ENCODE measurements at regions not wholly inside any gene's neighbourhood (a gene's known extent, or its start where the extent isn't known, plus 50 kb on each side); places are given as distances from the start of the nearest gene placed in this dataset.

DNA sequence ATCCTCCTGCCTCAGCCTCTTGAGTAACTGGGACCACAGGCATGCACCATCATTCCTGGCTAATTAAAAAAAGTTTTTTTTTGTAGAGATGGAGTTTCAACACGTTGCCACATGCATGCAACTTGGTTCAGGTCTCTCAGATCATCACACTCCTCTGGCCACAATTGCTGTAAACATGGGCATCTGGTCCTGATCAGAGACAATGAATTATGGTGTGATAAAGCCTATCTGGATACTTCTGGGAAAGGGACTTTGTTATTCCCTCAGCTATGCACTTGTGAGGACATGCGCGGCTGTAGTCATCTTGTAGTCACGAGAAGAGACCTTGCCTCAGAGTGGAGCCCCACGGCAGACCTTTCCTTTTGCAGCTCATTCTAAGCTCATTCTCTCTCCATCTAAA is 210.9 kb upstream of the ZFP64 start:
- no peak for TF ChIP-seq EZH2 (IDR thresholded peaks at IDR 0.05; ENCODE audit: borderline replicate concordance, low read depth, low read length, severe bottlenecking)
- TF ChIP-seq, protein P1, sequence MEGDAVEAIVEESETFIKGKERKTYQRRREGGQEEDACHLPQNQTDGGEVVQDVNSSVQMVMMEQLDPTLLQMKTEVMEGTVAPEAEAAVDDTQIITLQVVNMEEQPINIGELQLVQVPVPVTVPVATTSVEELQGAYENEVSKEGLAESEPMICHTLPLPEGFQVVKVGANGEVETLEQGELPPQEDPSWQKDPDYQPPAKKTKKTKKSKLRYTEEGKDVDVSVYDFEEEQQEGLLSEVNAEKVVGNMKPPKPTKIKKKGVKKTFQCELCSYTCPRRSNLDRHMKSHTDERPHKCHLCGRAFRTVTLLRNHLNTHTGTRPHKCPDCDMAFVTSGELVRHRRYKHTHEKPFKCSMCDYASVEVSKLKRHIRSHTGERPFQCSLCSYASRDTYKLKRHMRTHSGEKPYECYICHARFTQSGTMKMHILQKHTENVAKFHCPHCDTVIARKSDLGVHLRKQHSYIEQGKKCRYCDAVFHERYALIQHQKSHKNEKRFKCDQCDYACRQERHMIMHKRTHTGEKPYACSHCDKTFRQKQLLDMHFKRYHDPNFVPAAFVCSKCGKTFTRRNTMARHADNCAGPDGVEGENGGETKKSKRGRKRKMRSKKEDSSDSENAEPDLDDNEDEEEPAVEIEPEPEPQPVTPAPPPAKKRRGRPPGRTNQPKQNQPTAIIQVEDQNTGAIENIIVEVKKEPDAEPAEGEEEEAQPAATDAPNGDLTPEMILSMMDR (IDR thresholded peaks at IDR 0.05; ENCODE audit: borderline replicate concordance, extremely low read depth, low read length, poor library complexity, severe bottlenecking), result no peak
- H3K4me3 ChIP-seq (ENCODE audit: low read depth in 1 of 2, low read length in 2 of 2), result no peak overlapping the region
- DNase-seq, result no peak
- H3K36me3 ChIP-seq (ENCODE audit: insufficient read depth, low read length), result no peaks in the 10 kb centered on the region
- H3K79me2 ChIP-seq (ENCODE audit: insufficient read depth, low read length), result no peaks in the 10 kb centered on the region
- H3K9ac ChIP-seq (ENCODE audit: low read depth, low read length), result no peak overlapping the region
- no peaks in the 10 kb centered on the region for H3K9me3 ChIP-seq (ENCODE audit: insufficient read depth, low read length, severe bottlenecking)
- H3K4me1 ChIP-seq (ENCODE audit: insufficient read depth, low read length), result no peaks in the 10 kb centered on the region
- H3K27me3 ChIP-seq (ENCODE audit: insufficient read depth, low read length, poor library complexity), result peaks cover 6% of the 10 kb centered on the region
- ATAC-seq (ENCODE audit: insufficient read depth, low read depth), result no peak
- no peaks in the 10 kb centered on the region for H4K20me1 ChIP-seq (ENCODE audit: insufficient read depth, low read length)
- H2AFZ ChIP-seq (ENCODE audit: low read depth, low read length), result no peak overlapping the region
- H3K27ac ChIP-seq (ENCODE audit: low read length), result no peak overlapping the region
- no peak overlapping the region for H3K4me2 ChIP-seq (ENCODE audit: insufficient read depth, low read length)

DNA sequence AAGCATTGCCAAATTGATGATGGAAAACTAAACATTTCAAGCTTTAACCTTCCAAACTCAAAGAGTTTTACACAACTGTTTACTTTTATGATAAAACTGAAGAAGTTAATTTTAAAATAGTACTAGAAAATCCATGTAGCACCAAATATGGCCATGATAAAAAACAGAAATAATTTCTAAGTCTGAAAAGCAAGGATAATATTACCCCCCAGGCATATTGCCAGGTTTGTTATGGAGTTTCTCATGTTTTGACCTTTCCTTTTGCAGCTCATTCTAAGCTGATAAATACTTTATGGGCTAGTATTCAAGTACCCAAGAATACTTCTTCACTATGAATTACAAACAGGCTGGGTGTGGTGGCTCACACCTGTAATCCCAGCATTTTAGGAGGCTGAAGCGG is 209.9 kb upstream of the ZFP64 start:
- no peaks in the 10 kb centered on the region for H3K9me3 ChIP-seq (ENCODE audit: insufficient read depth, low read length, severe bottlenecking)
- TF ChIP-seq EZH2 (IDR thresholded peaks at IDR 0.05; ENCODE audit: borderline replicate concordance, low read depth, low read length, severe bottlenecking), result no peak
- TF ChIP-seq, protein P1 (IDR thresholded peaks at IDR 0.05; ENCODE audit: borderline replicate concordance, extremely low read depth, low read length, poor library complexity, severe bottlenecking), result no peak
- DNase-seq, result no peak
- peaks cover 6% of the 10 kb centered on the region for H3K27me3 ChIP-seq (ENCODE audit: insufficient read depth, low read length, poor library complexity)
- H3K4me3 ChIP-seq (ENCODE audit: low read depth in 1 of 2, low read length in 2 of 2), result no peak overlapping the region
- no peak overlapping the region for H3K9ac ChIP-seq (ENCODE audit: low read depth, low read length)
- no peaks in the 10 kb centered on the region for H3K36me3 ChIP-seq (ENCODE audit: insufficient read depth, low read length)
- no peaks in the 10 kb centered on the region for H3K79me2 ChIP-seq (ENCODE audit: insufficient read depth, low read length)
- H2AFZ ChIP-seq (ENCODE audit: low read depth, low read length), result no peak overlapping the region
- no peak for ATAC-seq (ENCODE audit: insufficient read depth, low read depth)
- no peak overlapping the region for H3K27ac ChIP-seq (ENCODE audit: low read length)
- H3K4me1 ChIP-seq (ENCODE audit: insufficient read depth, low read length), result no peaks in the 10 kb centered on the region
- no peak overlapping the region for H3K4me2 ChIP-seq (ENCODE audit: insufficient read depth, low read length)
- H4K20me1 ChIP-seq (ENCODE audit: insufficient read depth, low read length), result no peaks in the 10 kb centered on the region

DNA sequence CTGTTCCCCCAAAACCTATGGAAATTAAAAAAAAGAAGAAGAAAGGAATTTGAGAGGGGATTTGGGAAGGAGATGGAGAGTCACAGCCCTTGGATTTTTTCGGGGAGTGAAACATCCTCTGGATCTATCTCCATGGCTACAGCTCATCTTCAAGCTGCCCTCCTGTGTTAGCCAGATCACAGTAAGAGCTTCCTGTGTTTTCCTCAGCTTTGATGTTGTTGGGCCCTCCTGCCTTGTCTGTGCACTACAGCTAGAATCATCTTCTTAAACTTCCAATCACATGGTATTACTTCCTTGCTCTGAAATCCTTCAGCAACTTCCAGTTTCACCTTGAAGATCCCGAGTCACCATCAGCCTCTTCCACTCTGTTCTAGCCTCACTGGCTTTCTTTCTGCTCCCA is 207.8 kb upstream of the ZFP64 start:
- no peak overlapping the region for H3K4me2 ChIP-seq (ENCODE audit: insufficient read depth, low read length)
- H4K20me1 ChIP-seq (ENCODE audit: insufficient read depth, low read length), result no peaks in the 10 kb centered on the region
- no peaks in the 10 kb centered on the region for H3K9me3 ChIP-seq (ENCODE audit: insufficient read depth, low read length, severe bottlenecking)
- H3K27me3 ChIP-seq (ENCODE audit: insufficient read depth, low read length, poor library complexity), result peaks cover 6% of the 10 kb centered on the region
- ATAC-seq (ENCODE audit: insufficient read depth, low read depth) (no peak), DNase-seq (no peak)
- TF ChIP-seq, protein P1 (IDR thresholded peaks at IDR 0.05; ENCODE audit: borderline replicate concordance, extremely low read depth, low read length, poor library complexity, severe bottlenecking), result no peak
- TF ChIP-seq EZH2 (IDR thresholded peaks at IDR 0.05; ENCODE audit: borderline replicate concordance, low read depth, low read length, severe bottlenecking), result no peak
- H2AFZ ChIP-seq (ENCODE audit: low read depth, low read length), result no peak overlapping the region
- H3K9ac ChIP-seq (ENCODE audit: low read depth, low read length), result no peak overlapping the region
- no peak overlapping the region for H3K4me3 ChIP-seq (ENCODE audit: low read depth in 1 of 2, low read length in 2 of 2)
- no peaks in the 10 kb centered on the region for H3K4me1 ChIP-seq (ENCODE audit: insufficient read depth, low read length)
- no peaks in the 10 kb centered on the region for H3K79me2 ChIP-seq (ENCODE audit: insufficient read depth, low read length)
- no peak overlapping the region for H3K27ac ChIP-seq (ENCODE audit: low read length)
- H3K36me3 ChIP-seq (ENCODE audit: insufficient read depth, low read length), result no peaks in the 10 kb centered on the region

DNA sequence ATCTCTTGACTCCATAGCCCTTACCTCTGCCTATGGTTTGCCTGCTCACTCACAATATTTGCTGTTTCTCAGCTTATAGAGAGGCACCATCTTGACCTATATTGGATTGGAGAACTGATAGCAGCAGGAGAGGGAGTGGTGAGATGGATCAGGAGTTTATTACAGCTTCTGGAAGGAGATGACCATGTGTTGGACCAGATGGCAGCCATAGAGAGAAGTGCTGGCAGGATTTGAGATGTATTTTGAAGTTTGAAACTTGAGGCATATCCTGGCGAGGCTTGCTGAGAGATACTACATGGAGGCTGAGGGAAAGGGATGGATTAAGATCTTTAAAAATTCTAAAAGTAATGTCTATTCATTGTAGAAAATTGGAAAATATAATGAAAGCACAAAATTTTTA is 198.0 kb upstream of the ZFP64 start:
- Histone ChIP-seq H3K4me2 (ENCODE audit: insufficient read depth, low read length) (no peak overlapping the region), H4K20me1 (ENCODE audit: insufficient read depth, low read length) (no peaks in the 10 kb centered on the region), H3K4me3 (ENCODE audit: low read depth in 1 of 2, low read length in 2 of 2) (no peak overlapping the region), H2AFZ (ENCODE audit: low read depth, low read length) (no peak overlapping the region), H3K79me2 (ENCODE audit: insufficient read depth, low read length) (no peaks in the 10 kb centered on the region), H3K4me1 (ENCODE audit: insufficient read depth, low read length) (no peaks in the 10 kb centered on the region), H3K27me3 (ENCODE audit: insufficient read depth, low read length, poor library complexity) (peaks cover 3% of the 10 kb centered on the region), H3K27ac (ENCODE audit: low read length) (no peak overlapping the region), H3K9ac (ENCODE audit: low read depth, low read length) (no peak overlapping the region), H3K36me3 (ENCODE audit: insufficient read depth, low read length) (no peaks in the 10 kb centered on the region), H3K9me3 (ENCODE audit: insufficient read depth, low read length, severe bottlenecking) (no peaks in the 10 kb centered on the region)
- ATAC-seq (ENCODE audit: insufficient read depth, low read depth), result no peak
- no peak for DNase-seq
- TF ChIP-seq EZH2 (IDR thresholded peaks at IDR 0.05; ENCODE audit: borderline replicate concordance, low read depth, low read length, severe bottlenecking), result no peak
